ENCODE measurements at regions not wholly inside any gene's neighbourhood (a gene's known extent, or its start where the extent isn't known, plus 50 kb on each side); places are given as distances from the start of the nearest gene placed in this dataset.

DNA sequence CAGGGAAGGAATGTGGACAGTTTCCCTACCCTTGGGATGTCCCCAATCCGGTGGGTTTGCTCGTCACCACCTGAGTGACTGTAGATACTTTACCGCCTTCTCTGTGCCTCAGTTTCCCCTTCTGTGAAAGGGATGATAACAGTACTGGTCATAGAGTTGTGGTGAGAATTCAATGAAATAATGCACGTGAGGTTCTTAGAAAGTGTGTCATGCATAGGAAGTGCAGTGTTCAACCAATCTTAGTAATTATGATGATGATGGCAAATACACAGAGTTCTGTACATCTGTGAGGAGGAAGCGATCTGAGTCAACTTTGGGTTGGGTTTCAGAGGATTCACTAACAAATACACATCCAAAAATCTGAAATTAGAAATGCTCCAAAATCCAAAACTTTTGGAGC lies 114.6 kb upstream of the HS3ST2 start:
- TF ChIP-seq, protein P1, sequence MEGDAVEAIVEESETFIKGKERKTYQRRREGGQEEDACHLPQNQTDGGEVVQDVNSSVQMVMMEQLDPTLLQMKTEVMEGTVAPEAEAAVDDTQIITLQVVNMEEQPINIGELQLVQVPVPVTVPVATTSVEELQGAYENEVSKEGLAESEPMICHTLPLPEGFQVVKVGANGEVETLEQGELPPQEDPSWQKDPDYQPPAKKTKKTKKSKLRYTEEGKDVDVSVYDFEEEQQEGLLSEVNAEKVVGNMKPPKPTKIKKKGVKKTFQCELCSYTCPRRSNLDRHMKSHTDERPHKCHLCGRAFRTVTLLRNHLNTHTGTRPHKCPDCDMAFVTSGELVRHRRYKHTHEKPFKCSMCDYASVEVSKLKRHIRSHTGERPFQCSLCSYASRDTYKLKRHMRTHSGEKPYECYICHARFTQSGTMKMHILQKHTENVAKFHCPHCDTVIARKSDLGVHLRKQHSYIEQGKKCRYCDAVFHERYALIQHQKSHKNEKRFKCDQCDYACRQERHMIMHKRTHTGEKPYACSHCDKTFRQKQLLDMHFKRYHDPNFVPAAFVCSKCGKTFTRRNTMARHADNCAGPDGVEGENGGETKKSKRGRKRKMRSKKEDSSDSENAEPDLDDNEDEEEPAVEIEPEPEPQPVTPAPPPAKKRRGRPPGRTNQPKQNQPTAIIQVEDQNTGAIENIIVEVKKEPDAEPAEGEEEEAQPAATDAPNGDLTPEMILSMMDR (IDR thresholded peaks at IDR 0.05): no peak
- no peak for TF ChIP-seq EZH2 (IDR thresholded peaks at IDR 0.05; ENCODE audit: borderline replicate concordance, insufficient read depth, low read depth, low read length, poor library complexity, severe bottlenecking)
- Histone ChIP-seq H3K27ac (ENCODE audit: low read length in 2 of 2) (no peak overlapping the region), H3K9me3 (ENCODE audit: control extremely low read depth in 1 of 3, control insufficient read depth in 2 of 3, insufficient read depth in 1 of 3, low read length in 2 of 3) (peaks cover 0 to 3% (median 0%) of the 10 kb centered on the region in 3 donors), H3K4me1 (ENCODE audit: control insufficient read depth in 2 of 2, insufficient read depth in 2 of 2, low read length in 2 of 2) (no peaks in the 10 kb centered on the region), H3K27me3 (replicated peaks in 1 of 4; ENCODE audit: control extremely low read depth in 1 of 4, control insufficient read depth in 3 of 4, insufficient read depth in 4 of 4, low read length in 3 of 4) (peaks cover 0 to 15% (median 2%) of the 10 kb centered on the region in 4 experiments), H3K36me3 (replicated peaks in 1 of 2; ENCODE audit: control extremely low read depth in 1 of 2, control insufficient read depth in 1 of 2, extremely low read depth in 1 of 2, insufficient read depth in 2 of 2, low read length in 1 of 2) (no peaks in the 10 kb centered on the region), H2AFZ (ENCODE audit: insufficient read depth, low read depth, low read length, poor library complexity, severe bottlenecking) (no peak overlapping the region), H3K4me3 (ENCODE audit: control extremely low read depth in 1 of 5, extremely low read depth in 1 of 5, insufficient read depth in 1 of 5, low read depth in 2 of 5, low read length in 4 of 5) (no peak overlapping the region), H3K9ac (ENCODE audit: low read length) (no peak overlapping the region), H3K4me2 (replicated peaks; ENCODE audit: low read depth, low read length, poor library complexity, severe bottlenecking) (no peak overlapping the region), H3K79me2 (ENCODE audit: control insufficient read depth, insufficient read depth, low read length) (no peaks in the 10 kb centered on the region), H4K20me1 (ENCODE audit: control insufficient read depth, insufficient read depth, low read length, poor library complexity, severe bottlenecking) (no peaks in the 10 kb centered on the region)
- CTCF ChIA-PET: no interaction called here
- Mint-ChIP-seq H3K4me1 (no peaks in the 10 kb centered on the region), H3K4me3 (no peak overlapping the region), H3K9me3 (ENCODE audit: insufficient read depth) (no peaks in the 10 kb centered on the region), H3K27ac (no peak overlapping the region), H3K27me3 (peaks cover 35% of the 10 kb centered on the region)
- POLR2A ChIA-PET: no interaction called here
- DNase-seq: no peak
- WGBS (ENCODE audit: insufficient coverage): 100% methylated on average over 3 of the region's 5 CpGs
- ATAC-seq (ENCODE audit: low read depth): no peak
- intact Hi-C loops (cut with micrococcal nuclease): no loop called here

DNA sequence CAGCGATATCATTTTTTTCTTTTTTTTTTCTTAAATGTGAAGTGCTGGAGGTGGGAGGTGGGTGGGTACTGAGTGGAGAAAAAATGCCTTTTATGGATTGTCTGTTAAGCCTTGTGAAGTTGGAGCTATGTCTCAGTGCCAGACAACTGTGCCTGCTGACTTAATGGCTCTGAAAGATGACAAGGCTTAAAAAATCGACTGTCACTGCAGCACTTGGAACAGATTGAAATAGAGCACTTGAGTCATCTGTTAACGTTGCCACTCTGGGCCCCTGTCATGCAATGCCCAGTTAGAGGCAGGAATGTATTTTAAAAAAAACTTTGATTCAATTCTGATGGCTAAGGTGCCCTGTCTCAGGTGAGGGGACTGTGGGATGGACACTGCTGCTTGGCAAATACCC lies 108.2 kb upstream of the HS3ST2 start:
- Mint-ChIP-seq H3K27ac (no peak overlapping the region), H3K9me3 (ENCODE audit: insufficient read depth) (no peaks in the 10 kb centered on the region), H3K4me3 (no peak overlapping the region), H3K27me3 (peaks cover 32% of the 10 kb centered on the region), H3K4me1 (no peaks in the 10 kb centered on the region)
- H3K4me3 ChIP-seq (ENCODE audit: control extremely low read depth in 1 of 5, extremely low read depth in 1 of 5, insufficient read depth in 1 of 5, low read depth in 2 of 5, low read length in 4 of 5): no peak overlapping the region
- H3K27ac ChIP-seq (ENCODE audit: low read length in 2 of 2): no peak overlapping the region
- intact Hi-C loops (cut with micrococcal nuclease): no loop called here
- ChIA-PET CTCF (no interaction called here), POLR2A (no interaction called here)
- 73% methylated on average over 2 of the region's 3 CpGs for WGBS (ENCODE audit: insufficient coverage)
- H3K4me2 ChIP-seq (replicated peaks; ENCODE audit: low read depth, low read length, poor library complexity, severe bottlenecking): no peak overlapping the region
- peaks cover 0 to 8% (median 0%) of the 10 kb centered on the region in 4 experiments for H3K27me3 ChIP-seq (replicated peaks in 1 of 4; ENCODE audit: control extremely low read depth in 1 of 4, control insufficient read depth in 3 of 4, insufficient read depth in 4 of 4, low read length in 3 of 4)
- no peak overlapping the region for H2AFZ ChIP-seq (ENCODE audit: insufficient read depth, low read depth, low read length, poor library complexity, severe bottlenecking)
- no peaks in the 10 kb centered on the region for H3K4me1 ChIP-seq (ENCODE audit: control insufficient read depth in 2 of 2, insufficient read depth in 2 of 2, low read length in 2 of 2)
- no peaks in the 10 kb centered on the region for H3K36me3 ChIP-seq (replicated peaks in 1 of 2; ENCODE audit: control extremely low read depth in 1 of 2, control insufficient read depth in 1 of 2, extremely low read depth in 1 of 2, insufficient read depth in 2 of 2, low read length in 1 of 2)
- no peak for ATAC-seq (ENCODE audit: low read depth)
- H3K79me2 ChIP-seq (ENCODE audit: control insufficient read depth, insufficient read depth, low read length): no peaks in the 10 kb centered on the region
- DNase-seq: no peak
- TF ChIP-seq, protein P1 (IDR thresholded peaks at IDR 0.05): no peak
- no peak for TF ChIP-seq EZH2 (IDR thresholded peaks at IDR 0.05; ENCODE audit: borderline replicate concordance, insufficient read depth, low read depth, low read length, poor library complexity, severe bottlenecking)
- no peaks in the 10 kb centered on the region for H4K20me1 ChIP-seq (ENCODE audit: control insufficient read depth, insufficient read depth, low read length, poor library complexity, severe bottlenecking)
- no peak overlapping the region for H3K9ac ChIP-seq (ENCODE audit: low read length)
- H3K9me3 ChIP-seq (ENCODE audit: control extremely low read depth in 1 of 3, control insufficient read depth in 2 of 3, insufficient read depth in 1 of 3, low read length in 2 of 3): peaks cover 0 to 2% (median 0%) of the 10 kb centered on the region in 3 donors

Measured in B cell (primary cell).